GM12878 (cell line): ENCODE measurements at regions not wholly inside any gene's neighbourhood (a gene's known extent, or its start where the extent isn't known, plus 50 kb on each side); places are given as distances from the start of the nearest gene placed in this dataset.

ENCODE experiments used
- ATAC-seq: fragments of 200-7000 bp; cut with Tn5 transposase; 3 replicates; pipeline ENCODE4 v1.9.1; 2020; ENCODE audit warnings: mild to moderate bottlenecking, moderate library complexity
- BruUV-seq: library from RNA; stranded (reverse); fragments of 400-500 nt; replicated peaks from 2 replicates; lab custom pipeline; 2021; lab: Mats Ljungman, UMichigan
- CTCF ChIA-PET: fragments of 300-600 bp; sonication (Branson Sonifier 250); formaldehyde crosslinking; extraction: SDS; loops from one replicate; lab custom pipeline; 2021; ENCODE audit warnings: inconsistent platforms; lab: Yijun Ruan, JAX
- POLR2A ChIA-PET: fragments of 350-600 bp; formaldehyde crosslinking; extraction: SDS; loops from one replicate; lab custom pipeline; 2021; ENCODE audit warnings: inconsistent platforms; lab: Charles Lee
- RAD21 ChIA-PET: fragments of 300-600 bp; sonication (Branson Sonifier 250); formaldehyde crosslinking; loops from one replicate; lab custom pipeline; 2023; ENCODE audit warnings: antibody characterized with exemption; ENCODE audit not compliant: unreplicated experiment; lab: Charles Lee
- SMC1A ChIA-PET: fragments of 300-600 bp; sonication (Branson Sonifier 250); formaldehyde crosslinking; loops from one replicate; lab custom pipeline; 2023; ENCODE audit not compliant: unreplicated experiment, uncharacterized antibody; lab: Charles Lee
- DNase-seq: peaks from one replicate; pipeline ENCODE4 v3.0.0-alpha.2; 2011; ENCODE audit warnings: low read depth, low spot score
- FAIRE-seq: peaks from 3 replicates; lab custom pipeline; 2011; peaks lifted over from hg19 to GRCh38; lab: Jason Lieb, UNC
- H2AFZ ChIP-seq: 2 replicates; pipeline ENCODE4 v1.6.0; 2011; ENCODE audit warnings: low read depth, low read length, control low read depth; ENCODE audit not compliant: control insufficient read depth
- H3K27ac ChIP-seq: 2 replicates; pipeline ENCODE4 v1.5.1; 2011; ENCODE audit warnings: control low read depth; ENCODE audit not compliant: control insufficient read depth, insufficient read depth
- H3K27me3 ChIP-seq, 2 experiments: replicated peaks in 1 of 2; 2 replicates each; pipeline versions ENCODE4 v1.6.0 to v1.6.1; 2011; ENCODE audit warnings: low read length in 1 of 2; ENCODE audit not compliant: control insufficient read depth in 2 of 2, insufficient read depth in 2 of 2
- H3K36me3 ChIP-seq, 2 experiments: 2 replicates each; pipeline ENCODE4 v1.5.1; 2011; ENCODE audit warnings: low read length in 1 of 2; ENCODE audit not compliant: control insufficient read depth in 2 of 2, insufficient read depth in 2 of 2
- H3K4me1 ChIP-seq: 2 replicates; pipeline ENCODE4 v1.6.1; 2011; ENCODE audit warnings: mild to moderate bottlenecking, low read length, moderate library complexity, mixed read lengths; ENCODE audit not compliant: control insufficient read depth, insufficient read depth
- H3K4me2 ChIP-seq: 2 replicates; pipeline ENCODE4 v1.6.0; 2011; ENCODE audit warnings: control low read depth; ENCODE audit not compliant: control insufficient read depth, insufficient read depth
- H3K4me3 ChIP-seq: fragments of 200-600 bp; sonication (generic); 2 replicates; pipeline ENCODE4 v1.5.1; 2016
- H3K79me2 ChIP-seq: 2 replicates; pipeline ENCODE4 v1.6.0; 2011; ENCODE audit warnings: low read length; ENCODE audit not compliant: control insufficient read depth, insufficient read depth
- H3K9ac ChIP-seq: 2 replicates; pipeline ENCODE4 v1.8.0; 2011; ENCODE audit warnings: low read length, control low read depth, mixed read lengths; ENCODE audit not compliant: control insufficient read depth, insufficient read depth
- H3K9me3 ChIP-seq: replicated peaks from 3 replicates; pipeline ENCODE4 v1.5.1; 2011; ENCODE audit warnings: mild to moderate bottlenecking, low read length; ENCODE audit not compliant: control insufficient read depth, insufficient read depth
- H4K20me1 ChIP-seq: 2 replicates; pipeline ENCODE4 v1.6.0; 2011; ENCODE audit not compliant: control insufficient read depth, insufficient read depth
- BMI1 ChIP-seq: fragments of 450-650 bp; IDR thresholded peaks from 2 replicates; pipeline ENCODE4 v1.6.1; 2016; ENCODE audit warnings: mild to moderate bottlenecking, moderate library complexity, borderline replicate concordance
- BRCA1 ChIP-seq: IDR thresholded peaks from 2 replicates; pipeline ENCODE4 v1.6.1; 2011; ENCODE audit warnings: low read depth, low read length, improper control_type of control experiment
- ESRRA ChIP-seq: IDR thresholded peaks from 2 replicates; pipeline ENCODE4 v1.6.1; 2012; ENCODE audit warnings: mild to moderate bottlenecking, low read length, improper control_type of control experiment
- MEF2B ChIP-seq: fragments of 450-650 bp; IDR thresholded peaks from 2 replicates; pipeline ENCODE4 v1.6.1; 2018; ENCODE audit warnings: mild to moderate bottlenecking, moderate library complexity; ENCODE audit not compliant: partially characterized antibody, poor library complexity, severe bottlenecking
- POLR2A ChIP-seq: IDR thresholded peaks from 2 replicates; pipeline ENCODE4 v1.6.1; 2011; ENCODE audit warnings: low read depth, mild to moderate bottlenecking, low read length
- RELB ChIP-seq: fragments of 450-650 bp; IDR thresholded peaks from 2 replicates; pipeline ENCODE4 v1.6.1; 2017; ENCODE audit warnings: low read depth, mild to moderate bottlenecking, moderate library complexity
- SREBF2 ChIP-seq: IDR thresholded peaks from 2 replicates; pipeline ENCODE4 v1.6.1; 2012; ENCODE audit warnings: mild to moderate bottlenecking, low read length
- WGBS: methylation state at CpG from one replicate; pipeline ENCODE4 v1.1.6; 2016; ENCODE audit warnings: low lambda C conversion rate; ENCODE audit not compliant: insufficient replicate concordance, insufficient coverage; ENCODE audit errors: missing lambda C conversion rate; 5-methylcytosine and 5-hydroxymethylcytosine counted together
- in situ Hi-C: fragments of 300-500 bp; cut with MboI; formaldehyde crosslinking; loops from 9 replicates; pipeline ENCODE4 v1.14.3; 2018; ENCODE audit warnings: mixed read lengths
- intact Hi-C: fragments of 100-400 bp; cut with micrococcal nuclease; formaldehyde crosslinking; loops from one replicate; pipeline ENCODE4 v1.14.2; 2022; ENCODE audit not compliant: unreplicated experiment

GRCh38 chr11:134973801-134974200 lies 561.8 kb upstream of the B3GAT1 start:
- CTCF ChIA-PET = no interaction called here
- no peak for FAIRE-seq
- Histone ChIP-seq H3K9ac (no peak overlapping the region), H3K4me2 (no peak overlapping the region), H3K27ac (no peak overlapping the region), H4K20me1 (no peaks in the 10 kb centered on the region), H3K79me2 (no peaks in the 10 kb centered on the region), H2AFZ (no peak overlapping the region), H3K4me1 (no peaks in the 10 kb centered on the region), H3K27me3 (no peaks in the 10 kb centered on the region), H3K4me3 (no peak overlapping the region), H3K36me3 (no peaks in the 10 kb centered on the region), H3K9me3 (no peaks in the 10 kb centered on the region)
- SMC1A ChIA-PET = no interaction called here
- WGBS = 28% methylated on average over 5 of the region's 5 CpGs
- in situ Hi-C loops = no loop called here
- POLR2A ChIA-PET = no interaction called here
- TF ChIP-seq RELB = no peak
- no peak for TF ChIP-seq BRCA1
- TF ChIP-seq POLR2A = no peak
- no peak for TF ChIP-seq SREBF2
- TF ChIP-seq MEF2B = no peak
- intact Hi-C loops = no loop called here
- no peak for ATAC-seq
- no peak for DNase-seq
- BruUV-seq = no TSS peak
- RAD21 ChIA-PET = no interaction called here

GRCh38 chr11:134971381-134971780 lies 559.3 kb upstream of the B3GAT1 start:
- no peaks in the 10 kb centered on the region for H3K79me2 ChIP-seq
- ChIA-PET POLR2A (no interaction called here), CTCF (no interaction called here), SMC1A (no interaction called here), RAD21 (no interaction called here)
- H3K4me3 ChIP-seq = no peak overlapping the region
- H3K9ac ChIP-seq = no peak overlapping the region
- TF ChIP-seq ESRRA (no peak), BMI1 (no peak)
- H3K4me2 ChIP-seq = no peak overlapping the region
- no peak overlapping the region for H3K27ac ChIP-seq
- no peak overlapping the region for H2AFZ ChIP-seq
- no peak for FAIRE-seq
- no peaks in the 10 kb centered on the region for H4K20me1 ChIP-seq
- no peak for ATAC-seq
- H3K9me3 ChIP-seq = no peaks in the 10 kb centered on the region
- BruUV-seq = no TSS peak
- WGBS = 34% methylated on average over 8 of the region's 8 CpGs
- no peaks in the 10 kb centered on the region for H3K27me3 ChIP-seq
- no peaks in the 10 kb centered on the region for H3K36me3 ChIP-seq
- H3K4me1 ChIP-seq = no peaks in the 10 kb centered on the region
- in situ Hi-C loops = no loop called here
- intact Hi-C loops = no loop called here
- DNase-seq = no peak
